Progenitor cell of endocrine pancreas (in vitro differentiated cells): ENCODE measurements at regions not wholly inside any gene's neighbourhood (a gene's known extent, or its start where the extent isn't known, plus 50 kb on each side); places are given as distances from the start of the nearest gene placed in this dataset.

ENCODE experiments used
- DNase-seq: peaks from one replicate; pipeline ENCODE4 v3.0.0; 2021; ENCODE audit warnings: low spot score; ENCODE audit not compliant: unreplicated experiment
- H3K27ac Mint-ChIP-seq: 2 replicates; pipeline ENCODE4 v1.8.0; 2021; ENCODE audit warnings: mild to moderate bottlenecking, moderate library complexity, mixed read lengths
- H3K27me3 Mint-ChIP-seq: 2 replicates; pipeline ENCODE4 v1.8.0; 2021; ENCODE audit warnings: mixed read lengths
- H3K36me3 Mint-ChIP-seq: 2 replicates; pipeline ENCODE4 v1.8.0; 2022; ENCODE audit warnings: mixed read lengths; ENCODE audit not compliant: insufficient read depth
- H3K4me1 Mint-ChIP-seq: 2 replicates; pipeline ENCODE4 v1.8.0; 2021; ENCODE audit warnings: low read depth, mixed read lengths
- H3K4me3 Mint-ChIP-seq: 2 replicates; pipeline ENCODE4 v1.8.0; 2021; ENCODE audit warnings: low read depth, mild to moderate bottlenecking, moderate library complexity, mixed read lengths
- H3K9me3 Mint-ChIP-seq: 2 replicates; pipeline ENCODE4 v1.8.0; 2021; ENCODE audit warnings: low read depth, mixed read lengths
- TF ChIP-seq, protein P1 (sequence below): fragments of 200-600 bp; sonication (generic); IDR thresholded peaks from one replicate; pipeline ENCODE4 v1.5.0; 2021; ENCODE audit warnings: antibody characterized with exemption, mild to moderate bottlenecking; ENCODE audit not compliant: unreplicated experiment

DNA sequence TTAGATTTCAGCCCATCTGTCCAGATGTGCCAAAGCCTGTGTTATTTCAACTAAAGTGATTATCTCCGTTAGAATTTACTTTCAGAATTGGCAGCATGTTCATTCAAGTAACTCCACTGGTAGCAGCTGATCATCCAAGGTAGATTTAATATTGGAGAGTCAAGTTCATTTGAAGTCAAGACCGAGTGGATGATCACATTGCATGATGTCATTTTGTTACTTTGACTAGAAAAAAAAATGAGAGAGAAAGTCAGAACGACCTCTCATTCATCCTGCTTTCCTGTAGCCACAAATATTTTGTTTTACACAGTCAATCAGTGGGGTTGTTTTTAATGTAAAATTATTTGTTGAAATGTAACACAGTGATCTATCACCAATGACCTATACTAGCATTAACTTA lies 196.7 kb upstream of the PHYHIPL start:
- DNase-seq: no peak
- TF ChIP-seq, protein P1, sequence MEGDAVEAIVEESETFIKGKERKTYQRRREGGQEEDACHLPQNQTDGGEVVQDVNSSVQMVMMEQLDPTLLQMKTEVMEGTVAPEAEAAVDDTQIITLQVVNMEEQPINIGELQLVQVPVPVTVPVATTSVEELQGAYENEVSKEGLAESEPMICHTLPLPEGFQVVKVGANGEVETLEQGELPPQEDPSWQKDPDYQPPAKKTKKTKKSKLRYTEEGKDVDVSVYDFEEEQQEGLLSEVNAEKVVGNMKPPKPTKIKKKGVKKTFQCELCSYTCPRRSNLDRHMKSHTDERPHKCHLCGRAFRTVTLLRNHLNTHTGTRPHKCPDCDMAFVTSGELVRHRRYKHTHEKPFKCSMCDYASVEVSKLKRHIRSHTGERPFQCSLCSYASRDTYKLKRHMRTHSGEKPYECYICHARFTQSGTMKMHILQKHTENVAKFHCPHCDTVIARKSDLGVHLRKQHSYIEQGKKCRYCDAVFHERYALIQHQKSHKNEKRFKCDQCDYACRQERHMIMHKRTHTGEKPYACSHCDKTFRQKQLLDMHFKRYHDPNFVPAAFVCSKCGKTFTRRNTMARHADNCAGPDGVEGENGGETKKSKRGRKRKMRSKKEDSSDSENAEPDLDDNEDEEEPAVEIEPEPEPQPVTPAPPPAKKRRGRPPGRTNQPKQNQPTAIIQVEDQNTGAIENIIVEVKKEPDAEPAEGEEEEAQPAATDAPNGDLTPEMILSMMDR: no peak
- H3K27ac Mint-ChIP-seq: no peak overlapping the region
- peaks cover 13% of the 10 kb centered on the region for H3K4me1 Mint-ChIP-seq
- no peaks in the 10 kb centered on the region for H3K27me3 Mint-ChIP-seq
- no peaks in the 10 kb centered on the region for H3K9me3 Mint-ChIP-seq
- no peak overlapping the region for H3K4me3 Mint-ChIP-seq
- H3K36me3 Mint-ChIP-seq: no peaks in the 10 kb centered on the region

DNA sequence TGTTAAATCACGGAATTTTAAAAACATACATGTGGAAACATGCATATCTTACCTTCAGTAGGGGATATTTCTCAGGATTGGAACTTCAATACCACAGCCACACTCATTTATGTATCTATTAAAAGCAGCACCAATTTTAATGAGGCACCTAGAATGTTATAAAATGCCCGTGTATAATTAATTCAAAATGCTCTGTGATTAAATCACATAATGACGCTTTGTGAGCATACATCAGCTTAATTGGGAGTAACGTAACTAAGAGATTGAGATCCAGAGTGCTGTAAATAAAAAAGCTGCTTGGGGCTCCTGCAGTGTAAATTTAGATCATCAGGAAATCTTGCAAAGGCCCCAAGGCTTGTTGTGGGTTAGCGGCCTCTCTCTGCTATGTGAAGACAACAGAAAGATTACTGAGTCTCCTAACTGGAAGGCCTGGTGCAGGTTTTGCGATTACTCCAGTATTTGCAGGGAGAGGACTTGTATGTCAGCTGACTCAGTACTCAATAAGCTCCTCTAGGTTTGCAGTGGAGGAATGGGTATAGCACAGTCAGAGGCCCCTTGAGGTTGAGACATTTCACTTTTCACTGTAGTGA lies 195.5 kb upstream of the PHYHIPL start:
- no peaks in the 10 kb centered on the region for H3K9me3 Mint-ChIP-seq
- H3K4me3 Mint-ChIP-seq: no peak overlapping the region
- peaks cover 13% of the 10 kb centered on the region for H3K4me1 Mint-ChIP-seq
- H3K36me3 Mint-ChIP-seq: no peaks in the 10 kb centered on the region
- DNase-seq: no peak
- TF ChIP-seq, protein P1: no peak
- H3K27me3 Mint-ChIP-seq: no peaks in the 10 kb centered on the region
- H3K27ac Mint-ChIP-seq: no peak overlapping the region

- no peak overlapping the region for H3K4me3 Mint-ChIP-seq
- H3K4me1 Mint-ChIP-seq: peaks cover 13% of the 10 kb centered on the region
- H3K9me3 Mint-ChIP-seq: no peaks in the 10 kb centered on the region
- no peaks in the 10 kb centered on the region for H3K27me3 Mint-ChIP-seq
- H3K27ac Mint-ChIP-seq: no peak overlapping the region
- no peaks in the 10 kb centered on the region for H3K36me3 Mint-ChIP-seq
- DNase-seq: no peak
- TF ChIP-seq, protein P1: no peak
Observed at GRCh38 chr10:58981846-58982245, 194.6 kb upstream of the PHYHIPL start.

- TF ChIP-seq, protein P1: no peak
- DNase-seq: no peak
- H3K4me1 Mint-ChIP-seq: peaks cover 13% of the 10 kb centered on the region
- H3K36me3 Mint-ChIP-seq: no peaks in the 10 kb centered on the region
- H3K27ac Mint-ChIP-seq: no peak overlapping the region
- no peak overlapping the region for H3K4me3 Mint-ChIP-seq
- H3K27me3 Mint-ChIP-seq: no peaks in the 10 kb centered on the region
- no peaks in the 10 kb centered on the region for H3K9me3 Mint-ChIP-seq
Observed at GRCh38 chr10:58982470-58983239, 193.8 kb upstream of the PHYHIPL start.

DNA sequence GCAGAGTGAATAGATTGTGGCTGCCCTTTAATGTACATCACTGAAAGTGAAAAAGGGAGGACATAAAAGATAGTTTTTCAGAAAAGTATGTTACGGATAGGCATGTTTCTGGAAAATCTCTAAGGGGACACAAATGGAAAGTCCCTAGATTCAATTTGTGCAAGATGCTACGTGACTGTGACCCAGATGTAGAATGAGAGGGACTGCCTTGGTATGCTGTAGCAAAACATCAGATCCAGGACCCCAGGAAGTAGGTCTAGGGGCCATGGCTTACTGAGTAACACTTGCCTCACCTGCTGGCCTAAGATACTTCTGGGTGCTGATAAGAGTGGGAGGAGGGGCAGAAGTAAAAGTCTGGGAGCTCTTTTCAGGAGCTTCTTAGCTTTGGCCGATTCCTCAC lies 191.2 kb upstream of the PHYHIPL start:
- DNase-seq: no peak
- peaks cover 4% of the 10 kb centered on the region for H3K9me3 Mint-ChIP-seq
- no peaks in the 10 kb centered on the region for H3K27me3 Mint-ChIP-seq
- peaks cover 17% of the 10 kb centered on the region for H3K4me1 Mint-ChIP-seq
- no peak overlapping the region for H3K27ac Mint-ChIP-seq
- TF ChIP-seq, protein P1: no peak
- H3K4me3 Mint-ChIP-seq: no peak overlapping the region
- H3K36me3 Mint-ChIP-seq: peaks cover 3% of the 10 kb centered on the region
